Gastroesophageal sphincter (tissue), 4 donors: ENCODE measurements at regions not wholly inside any gene's neighbourhood (a gene's known extent, or its start where the extent isn't known, plus 50 kb on each side); places are given as distances from the start of the nearest gene placed in this dataset.
"Not testable (repeated sequence)": the region's sequence is repeated elsewhere in the genome, so short reads cannot be mapped to it uniquely, and the experiment has no call there.

Experiments
- ATAC-seq: fragments of 150-250 bp; one replicate; pipeline ENCODE4 v1.9.1; 2016; ENCODE audit warnings: mild to moderate bottlenecking, moderate library complexity
- H3K27ac ChIP-seq, 4 donors: fragments of 200-600 bp; sonication (generic) in 3 of 4; 1 replicate in 3 of 4; 2 replicates in 1 of 4; pipeline ENCODE4 v1.5.1; 2016 to 2019
- H3K27me3 ChIP-seq: fragments of 200-600 bp; sonication (generic); one replicate; pipeline ENCODE4 v1.5.1; 2019
- H3K36me3 ChIP-seq, 2 donors: fragments of 200-600 bp; sonication (generic); one replicate each; pipeline ENCODE4 v1.5.1; 2019; ENCODE audit warnings: control low read depth in 1 of 2
- H3K4me1 ChIP-seq, 3 donors: fragments of 200-600 bp; sonication (generic); 1 replicate in 2 of 3; 2 replicates in 1 of 3; pipeline ENCODE4 v1.5.1; 2016 to 2019; ENCODE audit warnings: control low read depth in 2 of 3
- H3K4me3 ChIP-seq, 2 donors: fragments of 200-600 bp; sonication (generic); one replicate each; pipeline ENCODE4 v1.5.1; 2019; ENCODE audit warnings: mild to moderate bottlenecking in 1 of 2, moderate library complexity in 1 of 2
- H3K9me3 ChIP-seq, 3 donors: fragments of 200-600 bp; sonication (generic); one replicate each; pipeline ENCODE4 v1.5.1; 2017 to 2019; ENCODE audit warnings: control low read depth in 2 of 3
- CTCF ChIP-seq, 4 experiments: fragments of 200-600 bp in 2 of 4; fragments of 450-650 bp in 2 of 4; sonication (generic) in 1 of 4; IDR thresholded peaks; one replicate each; pipeline ENCODE4 v1.5.1; 2017 to 2019; ENCODE audit warnings: antibody characterized with exemption in 4 of 4, mild to moderate bottlenecking in 2 of 4, moderate library complexity in 2 of 4
- EP300 ChIP-seq: sonication (generic); formaldehyde crosslinking; IDR thresholded peaks from one replicate; pipeline ENCODE4 v1.6.1; 2017; ENCODE audit warnings: antibody characterized with exemption, mild to moderate bottlenecking
- POLR2A ChIP-seq, 2 donors: fragments of 450-650 bp; IDR thresholded peaks; one replicate each; pipeline ENCODE4 v1.6.1; 2017; ENCODE audit warnings: antibody characterized with exemption in 2 of 2, mild to moderate bottlenecking in 2 of 2, moderate library complexity in 1 of 2
- POLR2AphosphoS5 ChIP-seq: sonication (generic); formaldehyde crosslinking; IDR thresholded peaks from one replicate; pipeline ENCODE4 v1.6.1; 2017; ENCODE audit warnings: antibody characterized with exemption
- WGBS, 2 donors: methylation state at CpG; one replicate each; pipeline ENCODE4 v1.1.5; 2018; ENCODE audit warnings: low coverage in 1 of 2; 5-methylcytosine and 5-hydroxymethylcytosine counted together

DNA sequence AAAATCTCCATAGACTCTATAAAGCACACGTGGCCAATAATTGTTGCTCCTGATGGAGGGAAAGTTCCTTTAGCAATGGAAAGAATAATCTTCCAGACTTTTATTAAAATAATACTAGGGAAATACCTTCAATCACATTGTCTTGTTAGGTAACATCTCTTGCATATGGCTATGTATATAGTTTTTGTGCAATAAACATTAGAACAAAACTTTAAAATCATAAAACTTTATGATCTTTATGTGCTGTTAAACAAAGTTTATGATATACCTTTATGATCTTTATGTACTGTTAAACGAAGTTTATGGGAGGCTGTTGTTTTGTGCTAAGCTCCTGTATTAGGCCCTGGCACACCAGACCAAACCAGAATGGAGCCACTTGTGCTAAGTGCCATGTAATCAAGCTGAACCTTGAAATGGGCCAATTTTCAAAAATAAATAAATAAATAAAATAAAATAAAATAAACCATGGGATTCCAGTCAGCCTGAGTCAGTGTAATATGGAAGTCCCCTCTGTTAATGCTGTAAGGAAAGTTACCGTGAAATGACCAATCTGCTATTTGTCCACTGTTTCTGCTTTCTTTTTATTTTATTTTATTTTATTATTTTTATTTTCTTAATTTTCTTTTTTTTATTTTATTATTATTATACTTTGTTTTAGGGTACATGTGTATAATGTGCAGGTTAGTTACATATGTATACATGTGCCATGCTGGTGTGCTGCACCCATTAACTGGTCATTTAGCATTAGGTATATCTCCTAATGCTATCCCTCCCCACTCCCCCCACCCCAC lies 431.3 kb downstream of the SPATA31D1 start:
- Histone ChIP-seq H3K27me3 (no peaks in the 10 kb centered on the region), H3K36me3 (no peaks in the 10 kb centered on the region), H3K4me1 (peaks cover 0 to 7% (median 0%) of the 10 kb centered on the region in 3 donors), H3K27ac (no peak overlapping the region), H3K9me3 (no peaks in the 10 kb centered on the region), H3K4me3 (no peak overlapping the region)
- TF ChIP-seq POLR2AphosphoS5 (no peak), CTCF (IDR thresholded peaks at IDR 0.05) (no peak), EP300 (no peak), POLR2A (IDR thresholded peaks at IDR 0.05) (no peak)
- no peak for ATAC-seq
- WGBS, 2 donors = 68 to 77% methylated on average over 3 of the region's 3 CpGs

DNA sequence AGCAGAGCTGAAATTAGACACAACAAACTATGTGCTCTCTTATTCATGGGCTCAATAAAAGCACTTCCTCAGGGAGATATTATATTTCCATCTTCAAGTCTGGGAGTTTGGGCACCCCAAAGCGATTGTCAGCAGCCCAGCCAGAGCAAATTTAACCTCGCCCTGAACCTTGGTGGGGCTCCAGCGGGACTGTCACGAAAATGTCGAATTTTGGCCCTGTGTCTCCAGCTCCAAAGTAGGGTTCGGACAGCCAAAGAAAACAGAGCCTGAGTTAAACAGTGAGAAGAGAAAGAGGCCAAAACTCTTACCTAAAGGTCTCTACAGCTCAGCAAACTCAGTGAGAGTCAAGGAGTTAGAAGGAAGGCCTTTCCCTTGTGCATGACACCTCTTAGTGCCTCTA lies 432.9 kb downstream of the SPATA31D1 start:
- Histone ChIP-seq H3K27me3 (no peaks in the 10 kb centered on the region), H3K27ac (peak overlapping the region in 1 of 4 donors; percentile 19), H3K4me1 (peaks cover 0 to 7% (median 0%) of the 10 kb centered on the region in 3 donors), H3K36me3 (no peaks in the 10 kb centered on the region), H3K9me3 (no peaks in the 10 kb centered on the region), H3K4me3 (no peak overlapping the region)
- WGBS, 2 donors = 5 to 29% methylated on average over 6 of the region's 6 CpGs
- ATAC-seq = no peak
- TF ChIP-seq CTCF (IDR thresholded peaks at IDR 0.05) (no peak), EP300 (no peak), POLR2AphosphoS5 (no peak), POLR2A (IDR thresholded peaks at IDR 0.05) (no peak)

DNA sequence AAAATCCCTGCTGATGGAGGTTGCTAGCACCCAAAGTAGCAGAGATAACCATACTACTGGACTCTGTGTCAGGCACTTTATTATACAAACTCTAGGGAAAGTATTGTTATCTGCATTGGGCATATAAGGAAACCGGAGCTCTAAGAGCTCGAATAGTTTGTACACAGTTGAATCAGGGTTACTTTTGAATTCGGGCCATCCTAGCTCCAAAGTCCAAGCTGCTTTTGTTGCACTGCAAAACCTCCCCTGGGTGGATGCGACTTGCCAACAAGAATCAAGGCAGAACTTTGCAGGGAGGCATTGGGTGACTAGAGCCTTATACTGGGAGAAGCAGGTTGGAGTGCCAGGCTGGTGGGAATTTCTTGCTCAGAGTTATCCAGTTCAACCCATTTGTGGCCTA lies 435.1 kb downstream of the SPATA31D1 start:
- TF ChIP-seq POLR2A (IDR thresholded peaks at IDR 0.05) = no peak
- TF ChIP-seq EP300 = no peak
- TF ChIP-seq CTCF (IDR thresholded peaks at IDR 0.05) = no peak
- TF ChIP-seq POLR2AphosphoS5 = no peak
- WGBS, 2 donors = 78 to 82% methylated on average over 3 to 4 of the region's 4 CpGs
- Histone ChIP-seq H3K27ac (no peak overlapping the region), H3K27me3 (no peaks in the 10 kb centered on the region), H3K4me1 (peaks cover 0 to 7% (median 0%) of the 10 kb centered on the region in 3 donors), H3K4me3 (no peak overlapping the region), H3K9me3 (no peaks in the 10 kb centered on the region), H3K36me3 (no peaks in the 10 kb centered on the region)
- no peak for ATAC-seq

- Histone ChIP-seq H3K27ac (no peak overlapping the region), H3K36me3 (no peaks in the 10 kb centered on the region), H3K4me3 (no peak overlapping the region), H3K9me3 (no peaks in the 10 kb centered on the region), H3K4me1 (peaks cover 0 to 7% (median 0%) of the 10 kb centered on the region in 3 donors), H3K27me3 (no peaks in the 10 kb centered on the region)
- TF ChIP-seq EP300 (no peak), CTCF (IDR thresholded peaks at IDR 0.05) (no peak), POLR2AphosphoS5 (no peak), POLR2A (IDR thresholded peaks at IDR 0.05) (no peak)
- no peak for ATAC-seq
Measured at GRCh38 chr9:82424599-82425120, 436.1 kb downstream of the SPATA31D1 start.

- WGBS, 2 donors = no CpG with 5 or more reads among the region's 18 CpGs
Measured at GRCh38 chr9:82431121-82431520, 442.5 kb downstream of the SPATA31D1 start.

DNA sequence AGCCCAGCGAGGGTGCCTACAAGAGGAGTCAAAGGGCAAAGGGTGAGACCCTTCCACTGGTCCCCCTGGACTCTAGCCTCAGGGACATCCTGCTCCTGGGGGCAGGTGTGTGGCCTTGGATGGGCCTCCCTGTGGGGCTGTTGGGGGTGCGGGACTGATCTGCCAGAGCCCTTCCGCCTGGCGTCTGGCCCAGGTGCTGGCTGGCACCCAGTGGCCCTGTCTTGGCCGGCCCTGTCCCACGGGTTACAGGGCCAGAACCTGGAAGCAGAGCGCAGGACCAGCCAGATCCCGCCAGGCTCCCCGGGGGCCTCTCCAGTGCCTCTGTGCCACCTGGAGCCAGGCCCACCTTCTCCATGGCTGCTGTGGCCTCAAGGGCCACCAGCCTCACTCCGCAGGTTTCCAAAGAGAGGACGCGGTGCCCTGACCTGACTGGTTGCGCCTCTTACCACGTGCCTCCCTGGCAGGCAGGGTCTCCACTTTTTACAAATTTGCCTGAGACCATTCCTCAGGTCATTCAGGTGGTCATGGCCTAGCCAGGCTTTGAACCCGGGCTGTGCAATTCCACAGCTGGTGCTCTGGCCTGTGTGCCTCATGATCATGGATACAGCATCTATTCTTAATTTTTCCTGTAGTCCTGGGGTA lies 444.8 kb downstream of the SPATA31D1 start:
- 67% methylated on average over 1 of the region's 15 CpGs; no CpG with 5 or more reads in 1 of the 2 donors for WGBS, 2 donors
- not testable (repeated sequence) for H3K4me1 ChIP-seq, H3K9me3 ChIP-seq, H3K36me3 ChIP-seq, ATAC-seq, H3K4me3 ChIP-seq, H3K27ac ChIP-seq, H3K27me3 ChIP-seq

More at GRCh38 chr9:82431121-82431520, 442.5 kb downstream of the SPATA31D1 start:
- no peak overlapping the region for H3K27ac ChIP-seq
- H3K4me3 ChIP-seq = no peak overlapping the region
- H3K4me1 ChIP-seq = no peaks in the 10 kb centered on the region
- no peak for TF ChIP-seq EP300
- no peak for TF ChIP-seq CTCF (IDR thresholded peaks at IDR 0.05)
- ATAC-seq = no peak
- H3K36me3 ChIP-seq = no peaks in the 10 kb centered on the region
- H3K27me3 ChIP-seq = no peaks in the 10 kb centered on the region
- peaks cover 0 to 8% (median 0%) of the 10 kb centered on the region in 3 donors for H3K9me3 ChIP-seq
